GM12878 (cell line): ENCODE measurements at regions not wholly inside any gene's neighbourhood (a gene's known extent, or its start where the extent isn't known, plus 50 kb on each side); places are given as distances from the start of the nearest gene placed in this dataset.

ENCODE experiments used
- ATAC-seq: fragments of 200-7000 bp; cut with Tn5 transposase; 3 replicates; pipeline ENCODE4 v1.9.1; 2020; ENCODE audit warnings: mild to moderate bottlenecking, moderate library complexity
- BruUV-seq: library from RNA; stranded (reverse); fragments of 400-500 nt; replicated peaks from 2 replicates; lab custom pipeline; 2021; lab: Mats Ljungman, UMichigan
- CTCF ChIA-PET: fragments of 300-600 bp; sonication (Branson Sonifier 250); formaldehyde crosslinking; extraction: SDS; loops from one replicate; lab custom pipeline; 2021; ENCODE audit warnings: inconsistent platforms; lab: Yijun Ruan, JAX
- POLR2A ChIA-PET: fragments of 350-600 bp; formaldehyde crosslinking; extraction: SDS; loops from one replicate; lab custom pipeline; 2021; ENCODE audit warnings: inconsistent platforms; lab: Charles Lee
- RAD21 ChIA-PET: fragments of 300-600 bp; sonication (Branson Sonifier 250); formaldehyde crosslinking; loops from one replicate; lab custom pipeline; 2023; ENCODE audit warnings: antibody characterized with exemption; ENCODE audit not compliant: unreplicated experiment; lab: Charles Lee
- SMC1A ChIA-PET: fragments of 300-600 bp; sonication (Branson Sonifier 250); formaldehyde crosslinking; loops from one replicate; lab custom pipeline; 2023; ENCODE audit not compliant: unreplicated experiment, uncharacterized antibody; lab: Charles Lee
- DNase-seq: peaks from one replicate; pipeline ENCODE4 v3.0.0-alpha.2; 2011; ENCODE audit warnings: low read depth, low spot score
- FAIRE-seq: peaks from 3 replicates; lab custom pipeline; 2011; peaks lifted over from hg19 to GRCh38; lab: Jason Lieb, UNC
- H2AFZ ChIP-seq: 2 replicates; pipeline ENCODE4 v1.6.0; 2011; ENCODE audit warnings: low read depth, low read length, control low read depth; ENCODE audit not compliant: control insufficient read depth
- H3K27ac ChIP-seq: 2 replicates; pipeline ENCODE4 v1.5.1; 2011; ENCODE audit warnings: control low read depth; ENCODE audit not compliant: control insufficient read depth, insufficient read depth
- H3K27me3 ChIP-seq, 2 experiments: replicated peaks in 1 of 2; 2 replicates each; pipeline versions ENCODE4 v1.6.0 to v1.6.1; 2011; ENCODE audit warnings: low read length in 1 of 2; ENCODE audit not compliant: control insufficient read depth in 2 of 2, insufficient read depth in 2 of 2
- H3K36me3 ChIP-seq, 2 experiments: 2 replicates each; pipeline ENCODE4 v1.5.1; 2011; ENCODE audit warnings: low read length in 1 of 2; ENCODE audit not compliant: control insufficient read depth in 2 of 2, insufficient read depth in 2 of 2
- H3K4me1 ChIP-seq: 2 replicates; pipeline ENCODE4 v1.6.1; 2011; ENCODE audit warnings: mild to moderate bottlenecking, low read length, moderate library complexity, mixed read lengths; ENCODE audit not compliant: control insufficient read depth, insufficient read depth
- H3K4me2 ChIP-seq: 2 replicates; pipeline ENCODE4 v1.6.0; 2011; ENCODE audit warnings: control low read depth; ENCODE audit not compliant: control insufficient read depth, insufficient read depth
- H3K4me3 ChIP-seq: fragments of 200-600 bp; sonication (generic); 2 replicates; pipeline ENCODE4 v1.5.1; 2016
- H3K79me2 ChIP-seq: 2 replicates; pipeline ENCODE4 v1.6.0; 2011; ENCODE audit warnings: low read length; ENCODE audit not compliant: control insufficient read depth, insufficient read depth
- H3K9ac ChIP-seq: 2 replicates; pipeline ENCODE4 v1.8.0; 2011; ENCODE audit warnings: low read length, control low read depth, mixed read lengths; ENCODE audit not compliant: control insufficient read depth, insufficient read depth
- H3K9me3 ChIP-seq: replicated peaks from 3 replicates; pipeline ENCODE4 v1.5.1; 2011; ENCODE audit warnings: mild to moderate bottlenecking, low read length; ENCODE audit not compliant: control insufficient read depth, insufficient read depth
- H4K20me1 ChIP-seq: 2 replicates; pipeline ENCODE4 v1.6.0; 2011; ENCODE audit not compliant: control insufficient read depth, insufficient read depth
- CBX5 ChIP-seq: sonication (generic); IDR thresholded peaks from 2 replicates; pipeline ENCODE4 v1.6.1; 2016; ENCODE audit warnings: low read depth, moderate library complexity, mild to moderate bottlenecking, inconsistent platforms
- CEBPB ChIP-seq, 2 experiments: fragments of 150-350 bp in 1 of 2; IDR thresholded peaks; 2 replicates each; pipeline ENCODE4 v1.6.1; 2012 to 2014; ENCODE audit warnings: low read depth in 2 of 2, low read length in 2 of 2, borderline replicate concordance in 1 of 2, inconsistent platforms in 1 of 2
- EED ChIP-seq: sonication (generic); IDR thresholded peaks from 2 replicates; pipeline ENCODE4 v1.6.1; 2016; ENCODE audit warnings: antibody characterized with exemption, low read depth
- FOXK2 ChIP-seq: fragments of 450-650 bp; IDR thresholded peaks from 2 replicates; pipeline ENCODE4 v1.6.1; 2017; ENCODE audit warnings: mild to moderate bottlenecking, moderate library complexity
- GABPA ChIP-seq: IDR thresholded peaks from 2 replicates; pipeline ENCODE4 v1.6.1; 2014; ENCODE audit warnings: antibody characterized with exemption, low read depth, mild to moderate bottlenecking, inconsistent platforms
- JUNB ChIP-seq: IDR thresholded peaks from 2 replicates; pipeline ENCODE4 v1.6.1; 2016; ENCODE audit warnings: antibody characterized with exemption, mild to moderate bottlenecking
- JUND ChIP-seq: IDR thresholded peaks from 2 replicates; pipeline ENCODE4 v1.6.1; 2012; ENCODE audit warnings: low read depth, mild to moderate bottlenecking, low read length, improper control_type of control experiment, moderate library complexity
- KAT2A ChIP-seq: conservative IDR thresholded peaks from 2 replicates; pipeline ENCODE4 v1.6.1; 2011; ENCODE audit warnings: low read depth, low read length; ENCODE audit not compliant: control insufficient read depth
- MTA3 ChIP-seq: IDR thresholded peaks from 2 replicates; pipeline ENCODE4 v1.6.1; 2012; ENCODE audit warnings: low read length, inconsistent platforms, borderline replicate concordance
- MYC ChIP-seq: IDR thresholded peaks from 2 replicates; pipeline ENCODE4 v1.6.1; 2011; ENCODE audit warnings: mild to moderate bottlenecking, low read length, moderate library complexity, inconsistent platforms; ENCODE audit not compliant: insufficient read depth, insufficient replicate concordance, insufficient read length, severe bottlenecking
- PAX5 ChIP-seq: IDR thresholded peaks from 2 replicates; pipeline ENCODE4 v1.6.1; 2011; ENCODE audit warnings: low read depth, low read length, borderline replicate concordance
- RAD21 ChIP-seq: IDR thresholded peaks from 2 replicates; pipeline ENCODE4 v1.6.1; 2011; ENCODE audit warnings: mild to moderate bottlenecking, low read depth, low read length, moderate library complexity; ENCODE audit not compliant: insufficient read depth
- RB1 ChIP-seq: fragments of 450-650 bp; formaldehyde crosslinking; IDR thresholded peaks from 2 replicates; pipeline ENCODE4 v1.6.1; 2017; ENCODE audit warnings: mild to moderate bottlenecking, borderline replicate concordance
- SIN3A ChIP-seq: IDR thresholded peaks from 2 replicates; pipeline ENCODE4 v1.6.1; 2012; ENCODE audit warnings: low read depth, low read length, improper control_type of control experiment
- TCF12 ChIP-seq: IDR thresholded peaks from 2 replicates; pipeline ENCODE4 v1.6.1; 2011; ENCODE audit warnings: low read depth, mild to moderate bottlenecking, low read length
- TCF7 ChIP-seq: IDR thresholded peaks from 2 replicates; pipeline ENCODE4 v1.6.1; 2014; ENCODE audit warnings: antibody characterized with exemption, borderline replicate concordance
- WGBS: methylation state at CpG from one replicate; pipeline ENCODE4 v1.1.6; 2016; ENCODE audit warnings: low lambda C conversion rate; ENCODE audit not compliant: insufficient replicate concordance, insufficient coverage; ENCODE audit errors: missing lambda C conversion rate; 5-methylcytosine and 5-hydroxymethylcytosine counted together
- in situ Hi-C: fragments of 300-500 bp; cut with MboI; formaldehyde crosslinking; loops from 9 replicates; pipeline ENCODE4 v1.14.3; 2018; ENCODE audit warnings: mixed read lengths
- intact Hi-C: fragments of 100-400 bp; cut with micrococcal nuclease; formaldehyde crosslinking; loops from one replicate; pipeline ENCODE4 v1.14.2; 2022; ENCODE audit not compliant: unreplicated experiment
- TF ChIP-seq, protein P1 (sequence below): IDR thresholded peaks from 2 replicates; pipeline ENCODE4 v1.6.1; 2011; ENCODE audit warnings: low read depth, mild to moderate bottlenecking, low read length, moderate library complexity, borderline replicate concordance; ENCODE audit errors: extremely low read depth
- TF ChIP-seq, protein P2 (sequence below): fragments of 150-350 bp; IDR thresholded peaks from 2 replicates; pipeline ENCODE4 v1.6.1; 2016; ENCODE audit warnings: low read depth, low read length

DNA sequence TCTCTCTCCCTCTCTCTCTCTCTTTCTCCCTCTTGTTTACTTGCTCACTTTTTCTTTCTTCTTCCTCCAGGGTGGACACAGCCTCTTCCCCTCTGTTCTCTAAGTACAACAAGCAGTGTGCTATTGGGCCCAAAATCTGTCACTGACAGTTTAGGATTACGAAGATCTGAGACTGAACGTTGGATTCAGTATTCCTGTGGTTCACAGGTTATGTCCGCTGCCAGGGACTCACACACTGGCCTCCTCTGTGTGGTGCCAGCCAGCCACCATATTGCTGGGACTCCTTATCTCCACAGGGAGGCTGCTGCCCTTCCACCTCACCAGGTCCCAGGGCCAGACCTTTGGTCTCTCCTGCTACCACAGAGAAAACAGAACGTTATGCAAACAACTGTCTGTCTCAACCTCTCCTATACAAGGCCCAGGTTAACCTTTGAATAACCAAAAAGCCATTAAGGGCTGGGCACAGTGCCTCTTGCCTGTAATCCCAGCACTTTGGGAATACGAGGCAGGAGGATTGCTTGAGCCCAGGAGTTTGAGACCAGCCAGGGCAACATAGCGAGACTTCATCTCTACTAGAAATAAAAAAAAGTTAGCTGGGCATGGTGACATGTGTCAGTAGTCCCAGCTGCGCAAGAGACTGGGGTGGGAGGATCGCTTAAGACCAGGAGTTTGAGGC lies 171.9 kb upstream of the RAB4A start (continued):
- TF ChIP-seq RAD21 (no peak), CBX5 (no peak), MYC (no peak), GABPA (no peak), JUND (no peak), TCF12 (no peak)
- TF ChIP-seq, all 136 proteins: peak for 0

- Histone ChIP-seq H3K4me2 (no peak overlapping the region), H3K9ac (no peak overlapping the region), H3K4me1 (no peaks in the 10 kb centered on the region), H3K27ac (no peak overlapping the region), H3K4me3 (no peak overlapping the region), H4K20me1 (no peaks in the 10 kb centered on the region), H3K36me3 (no peaks in the 10 kb centered on the region), H2AFZ (no peak overlapping the region), H3K79me2 (no peaks in the 10 kb centered on the region), H3K9me3 (no peaks in the 10 kb centered on the region), H3K27me3 (peaks cover under 1 to 3% of the 10 kb centered on the region in 2 experiments; a peak in 3 of 4 replicates)
- ATAC-seq (no peak), FAIRE-seq (no peak), DNase-seq (no peak)
- 36% methylated on average over 10 of the region's 10 CpGs for WGBS
- POLR2A ChIA-PET, result no interaction called here
- CTCF ChIA-PET, result no interaction called here
- in situ Hi-C loops (no loop called here), intact Hi-C loops (no loop called here)
- BruUV-seq, result no TSS peak
- RAD21 ChIA-PET, result no interaction called here
- SMC1A ChIA-PET, result no interaction called here
- TF ChIP-seq RB1, result no peak
- TF ChIP-seq TCF7, result no peak
- no peak for TF ChIP-seq PAX5
- no peak for TF ChIP-seq CEBPB (IDR thresholded peaks at IDR 0.05; ENCODE audit: borderline replicate concordance in 1 of 2, low read depth in 2 of 2, low read length in 2 of 2)
- TF ChIP-seq KAT2A, result no peak
- TF ChIP-seq EED, result no peak
- no peak for TF ChIP-seq MTA3
- TF ChIP-seq JUNB, result no peak
- TF ChIP-seq, protein P1, sequence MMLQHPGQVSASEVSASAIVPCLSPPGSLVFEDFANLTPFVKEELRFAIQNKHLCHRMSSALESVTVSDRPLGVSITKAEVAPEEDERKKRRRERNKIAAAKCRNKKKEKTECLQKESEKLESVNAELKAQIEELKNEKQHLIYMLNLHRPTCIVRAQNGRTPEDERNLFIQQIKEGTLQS, result no peak
- TF ChIP-seq FOXK2, result no peak
- TF ChIP-seq SIN3A, result no peak
- TF ChIP-seq, protein P2, sequence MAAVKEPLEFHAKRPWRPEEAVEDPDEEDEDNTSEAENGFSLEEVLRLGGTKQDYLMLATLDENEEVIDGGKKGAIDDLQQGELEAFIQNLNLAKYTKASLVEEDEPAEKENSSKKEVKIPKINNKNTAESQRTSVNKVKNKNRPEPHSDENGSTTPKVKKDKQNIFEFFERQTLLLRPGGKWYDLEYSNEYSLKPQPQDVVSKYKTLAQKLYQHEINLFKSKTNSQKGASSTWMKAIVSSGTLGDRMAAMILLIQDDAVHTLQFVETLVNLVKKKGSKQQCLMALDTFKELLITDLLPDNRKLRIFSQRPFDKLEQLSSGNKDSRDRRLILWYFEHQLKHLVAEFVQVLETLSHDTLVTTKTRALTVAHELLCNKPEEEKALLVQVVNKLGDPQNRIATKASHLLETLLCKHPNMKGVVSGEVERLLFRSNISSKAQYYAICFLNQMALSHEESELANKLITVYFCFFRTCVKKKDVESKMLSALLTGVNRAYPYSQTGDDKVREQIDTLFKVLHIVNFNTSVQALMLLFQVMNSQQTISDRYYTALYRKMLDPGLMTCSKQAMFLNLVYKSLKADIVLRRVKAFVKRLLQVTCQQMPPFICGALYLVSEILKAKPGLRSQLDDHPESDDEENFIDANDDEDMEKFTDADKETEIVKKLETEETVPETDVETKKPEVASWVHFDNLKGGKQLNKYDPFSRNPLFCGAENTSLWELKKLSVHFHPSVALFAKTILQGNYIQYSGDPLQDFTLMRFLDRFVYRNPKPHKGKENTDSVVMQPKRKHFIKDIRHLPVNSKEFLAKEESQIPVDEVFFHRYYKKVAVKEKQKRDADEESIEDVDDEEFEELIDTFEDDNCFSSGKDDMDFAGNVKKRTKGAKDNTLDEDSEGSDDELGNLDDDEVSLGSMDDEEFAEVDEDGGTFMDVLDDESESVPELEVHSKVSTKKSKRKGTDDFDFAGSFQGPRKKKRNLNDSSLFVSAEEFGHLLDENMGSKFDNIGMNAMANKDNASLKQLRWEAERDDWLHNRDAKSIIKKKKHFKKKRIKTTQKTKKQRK, result no peak
Observed at GRCh38 chr1:229101011-229101871, 169.7 kb upstream of the RAB4A start.
